ENCODE measurements at regions not wholly inside any gene's neighbourhood (a gene's known extent, or its start where the extent isn't known, plus 50 kb on each side); places are given as distances from the start of the nearest gene placed in this dataset.

DNA sequence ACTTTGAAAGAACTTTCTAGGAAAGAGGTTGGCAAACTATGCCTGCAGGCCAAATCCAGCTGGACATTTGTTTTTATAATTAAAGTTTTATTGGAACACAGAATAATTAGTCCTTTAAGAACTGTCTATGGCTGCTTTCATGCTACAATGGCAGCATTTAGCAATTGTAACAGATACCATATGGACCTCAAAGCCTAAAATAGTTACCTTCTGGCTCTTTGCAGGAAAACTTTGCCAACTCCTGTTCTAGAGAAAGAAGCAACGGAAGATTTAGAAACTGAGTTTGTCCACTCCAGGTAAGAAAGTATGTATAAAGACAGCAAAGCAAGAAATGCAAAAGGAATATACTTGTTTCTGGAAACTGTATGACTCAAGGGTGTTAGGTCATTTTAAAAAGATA, 281.7 kb upstream of the TRPM3 start:
- DNase-seq (ENCODE audit: low read depth) = no peak
- no peak overlapping the region for H3K4me3 ChIP-seq (ENCODE audit: low read length)
- TF ChIP-seq, protein P1, sequence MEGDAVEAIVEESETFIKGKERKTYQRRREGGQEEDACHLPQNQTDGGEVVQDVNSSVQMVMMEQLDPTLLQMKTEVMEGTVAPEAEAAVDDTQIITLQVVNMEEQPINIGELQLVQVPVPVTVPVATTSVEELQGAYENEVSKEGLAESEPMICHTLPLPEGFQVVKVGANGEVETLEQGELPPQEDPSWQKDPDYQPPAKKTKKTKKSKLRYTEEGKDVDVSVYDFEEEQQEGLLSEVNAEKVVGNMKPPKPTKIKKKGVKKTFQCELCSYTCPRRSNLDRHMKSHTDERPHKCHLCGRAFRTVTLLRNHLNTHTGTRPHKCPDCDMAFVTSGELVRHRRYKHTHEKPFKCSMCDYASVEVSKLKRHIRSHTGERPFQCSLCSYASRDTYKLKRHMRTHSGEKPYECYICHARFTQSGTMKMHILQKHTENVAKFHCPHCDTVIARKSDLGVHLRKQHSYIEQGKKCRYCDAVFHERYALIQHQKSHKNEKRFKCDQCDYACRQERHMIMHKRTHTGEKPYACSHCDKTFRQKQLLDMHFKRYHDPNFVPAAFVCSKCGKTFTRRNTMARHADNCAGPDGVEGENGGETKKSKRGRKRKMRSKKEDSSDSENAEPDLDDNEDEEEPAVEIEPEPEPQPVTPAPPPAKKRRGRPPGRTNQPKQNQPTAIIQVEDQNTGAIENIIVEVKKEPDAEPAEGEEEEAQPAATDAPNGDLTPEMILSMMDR (IDR thresholded peaks at IDR 0.05; ENCODE audit: insufficient read depth, low read depth, low read length, missing control alignments) = no peak

DNA sequence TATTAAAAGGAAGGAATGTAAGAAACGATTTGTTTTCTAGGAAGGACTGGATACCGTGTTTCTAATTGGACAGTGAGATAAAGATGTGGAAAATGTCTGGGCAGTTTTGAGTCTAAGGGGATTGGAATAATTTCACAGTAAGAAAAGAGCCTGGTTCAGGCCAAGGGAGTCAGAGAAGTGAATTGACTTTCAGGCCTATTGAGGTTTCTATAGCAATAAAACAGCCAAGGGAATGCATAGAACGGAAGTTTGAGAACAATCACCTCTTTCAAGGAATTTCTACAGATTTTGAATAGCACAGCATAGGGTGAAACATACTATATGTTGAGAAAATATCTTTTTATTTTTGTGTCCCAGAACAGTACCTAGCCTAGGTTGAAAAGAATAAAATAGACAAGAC, 271.6 kb upstream of the TRPM3 start:
- TF ChIP-seq, protein P1 (IDR thresholded peaks at IDR 0.05; ENCODE audit: insufficient read depth, low read depth, low read length, missing control alignments) = no peak
- H3K4me3 ChIP-seq (ENCODE audit: low read length) = no peak overlapping the region
- DNase-seq (ENCODE audit: low read depth) = no peak

DNA sequence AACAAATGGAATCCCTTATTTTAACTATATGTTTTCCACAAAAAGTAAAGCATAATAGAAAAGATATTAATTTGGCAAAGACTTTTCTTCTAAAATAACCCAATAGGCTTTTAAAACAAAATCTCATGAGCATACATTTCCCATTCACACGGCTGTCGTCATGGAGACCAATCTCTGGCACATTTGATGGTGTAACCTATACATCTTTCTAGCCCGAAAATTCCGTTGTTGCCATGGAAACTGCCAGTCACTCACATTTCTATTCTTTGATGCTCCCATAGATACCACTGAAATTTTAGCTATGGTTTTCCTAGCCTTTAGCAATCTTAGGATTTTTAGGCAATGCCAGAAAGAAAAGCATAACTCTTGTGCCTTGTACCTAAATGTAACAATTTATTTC, 262.9 kb upstream of the TRPM3 start:
- no peak for DNase-seq (ENCODE audit: low read depth)
- TF ChIP-seq, protein P1 (IDR thresholded peaks at IDR 0.05; ENCODE audit: insufficient read depth, low read depth, low read length, missing control alignments) = no peak
- H3K4me3 ChIP-seq (ENCODE audit: low read length) = no peak overlapping the region

DNA sequence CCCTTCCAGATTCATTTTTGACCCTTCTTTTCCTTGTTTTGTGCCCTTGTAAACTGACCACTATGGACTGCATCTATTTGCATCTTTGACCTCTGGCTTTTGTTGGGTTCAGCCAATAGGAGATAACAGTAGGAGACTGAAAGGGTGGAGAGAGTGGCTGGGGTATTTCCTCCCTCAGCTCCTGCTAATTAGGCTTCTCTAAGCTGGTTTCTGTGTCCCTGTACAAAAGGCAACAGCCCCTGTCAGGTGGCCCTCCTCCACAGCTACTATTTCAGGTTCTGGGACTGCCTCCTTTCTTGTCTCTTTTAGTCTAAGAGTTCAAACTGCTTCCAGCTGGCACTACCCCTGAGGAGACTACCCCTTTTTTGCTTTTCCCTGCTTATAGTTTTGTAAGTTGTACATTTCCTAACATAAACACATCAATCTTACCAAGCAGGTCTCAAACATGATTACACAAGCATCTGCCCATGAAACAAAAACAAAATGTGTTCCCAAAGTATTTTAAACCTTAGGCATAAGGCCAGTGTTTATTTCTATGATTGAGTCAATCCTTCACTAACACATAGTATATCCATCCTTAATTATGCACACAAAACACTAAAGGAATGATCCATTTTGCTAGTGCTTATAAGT, 262.0 kb upstream of the TRPM3 start:
- no peak for DNase-seq (ENCODE audit: low read depth)
- TF ChIP-seq, protein P1 (IDR thresholded peaks at IDR 0.05; ENCODE audit: insufficient read depth, low read depth, low read length, missing control alignments) = no peak
- H3K4me3 ChIP-seq (ENCODE audit: low read length) = no peak overlapping the region

DNA sequence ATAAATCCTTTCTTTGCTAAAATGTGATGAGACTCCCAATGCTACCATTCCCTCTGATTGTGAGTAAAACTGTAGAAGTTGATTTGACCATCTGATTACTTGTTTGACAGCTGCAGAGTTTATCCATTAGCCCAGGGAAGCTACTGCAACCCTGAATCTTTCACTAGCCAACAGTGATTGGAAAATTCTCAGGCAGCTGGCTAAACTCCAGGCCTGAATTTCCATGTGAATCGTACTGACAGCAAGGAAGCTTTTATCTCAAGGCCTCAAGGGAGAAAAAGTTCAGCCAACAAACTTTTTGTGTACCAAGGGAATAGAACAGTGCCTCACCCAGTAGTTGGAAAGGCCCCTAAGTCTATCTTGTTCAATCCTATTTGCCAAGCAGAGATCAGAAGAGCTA, 246.7 kb upstream of the TRPM3 start:
- DNase-seq (ENCODE audit: low read depth) = no peak

DNA sequence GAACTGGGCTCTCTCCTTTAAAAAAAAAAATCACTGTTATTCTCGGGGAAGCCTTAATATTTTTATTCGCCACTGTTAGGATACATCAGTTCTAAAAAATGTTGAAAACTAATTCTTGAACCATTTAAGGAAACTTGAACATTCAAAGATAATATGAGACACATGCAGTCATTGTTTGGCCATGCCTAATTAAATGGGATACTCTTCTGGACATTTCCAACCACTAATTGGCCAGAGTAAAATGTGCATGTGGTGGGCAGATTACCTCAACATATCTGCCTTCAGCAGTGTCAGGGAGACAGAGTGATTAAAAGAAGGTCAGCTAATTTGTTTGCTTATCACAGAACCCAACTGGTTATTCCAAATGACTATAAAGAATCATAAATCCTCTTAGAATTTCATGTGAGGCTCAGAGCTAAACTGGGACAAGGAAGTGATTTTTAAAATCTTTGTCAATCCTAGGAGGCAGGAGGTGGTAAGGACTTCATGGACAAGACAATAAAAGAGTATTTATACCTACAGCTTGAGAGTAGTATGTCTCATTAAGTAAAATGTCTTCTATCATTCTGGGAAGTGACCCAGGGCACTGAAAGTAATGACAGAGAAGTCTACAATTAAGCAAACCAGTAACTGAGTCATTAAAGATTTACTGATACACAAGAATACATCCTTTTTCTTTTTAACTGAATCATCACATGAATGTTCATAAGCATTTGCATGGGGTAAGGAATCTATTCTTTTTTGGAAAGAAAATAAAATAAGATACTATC, 242.9 kb upstream of the TRPM3 start:
- TF ChIP-seq, protein P1 (IDR thresholded peaks at IDR 0.05; ENCODE audit: insufficient read depth, low read depth, low read length, missing control alignments) = no peak

More for the DNA sequence above, 246.7 kb upstream of the TRPM3 start:
- no peak overlapping the region for H3K4me3 ChIP-seq (ENCODE audit: low read length)
- TF ChIP-seq, protein P1 (IDR thresholded peaks at IDR 0.05; ENCODE audit: insufficient read depth, low read depth, low read length, missing control alignments) = no peak

More for the DNA sequence above, 242.9 kb upstream of the TRPM3 start:
- DNase-seq (ENCODE audit: low read depth) = no peak
- H3K4me3 ChIP-seq (ENCODE audit: low read length) = no peak overlapping the region

All from epithelial cell of esophagus (primary cell).